T-cell (primary cell): ENCODE measurements at regions not wholly inside any gene's neighbourhood (a gene's known extent, or its start where the extent isn't known, plus 50 kb on each side); places are given as distances from the start of the nearest gene placed in this dataset.

Experiments used
- ATAC-seq, 4 experiments: fragments of 200-7000 bp in 3 of 4; fragments of 150-1000 bp in 1 of 4; cut with Tn5 transposase; replicated peaks in 1 of 4; 1 replicate in 3 of 4; 2 replicates in 1 of 4; pipeline ENCODE4 v1.10.0; 2021; ENCODE audit warnings: moderate library complexity in 3 of 4, mild to moderate bottlenecking in 2 of 4, moderate number of reproducible peaks in 1 of 4
- CTCF ChIA-PET, 2 donors: fragments of 300-600 bp; sonication (Branson Sonifier 250); formaldehyde crosslinking; loops; one replicate each; lab custom pipeline; 2022; ENCODE audit warnings: antibody characterized with exemption in 2 of 2; lab: Charles Lee
- POLR2A ChIA-PET, 2 donors: fragments of 300-600 bp; sonication (Branson Sonifier 250); formaldehyde crosslinking; loops; one replicate each; lab custom pipeline; 2022; ENCODE audit warnings: antibody characterized with exemption in 2 of 2; lab: Charles Lee
- DNase-seq, 35 experiments: peaks; one replicate each; pipeline versions ENCODE4 v3.0.0 to v3.0.0-alpha.2; 2013 to 2023
- H3K27ac ChIP-seq: one replicate; pipeline ENCODE4 v1.5.1; 2013; ENCODE audit warnings: low read length
- H3K27me3 ChIP-seq, 2 experiments: replicated peaks in 1 of 2; 1 replicate in 1 of 2; 2 replicates in 1 of 2; pipeline versions ENCODE4 v1.6.1 to v1.7.0; 2013; ENCODE audit warnings: low read length in 1 of 2, mixed read lengths in 1 of 2; ENCODE audit not compliant: control insufficient read depth in 2 of 2, insufficient read depth in 2 of 2; ENCODE audit errors: extremely low read depth in 1 of 2
- H3K36me3 ChIP-seq, 2 donors: 1 replicate in 1 of 2; 2 replicates in 1 of 2; pipeline versions ENCODE4 v1.6.1 to v1.7.0; 2013; ENCODE audit warnings: low read length in 1 of 2; ENCODE audit not compliant: control insufficient read depth in 2 of 2, insufficient read depth in 1 of 2; ENCODE audit errors: extremely low read depth in 1 of 2
- H3K4me1 ChIP-seq, 2 experiments: 1 replicate in 1 of 2; 2 replicates in 1 of 2; pipeline versions ENCODE4 v1.6.1 to v1.7.0; 2013; ENCODE audit warnings: low read length in 2 of 2, mixed read lengths in 1 of 2; ENCODE audit not compliant: insufficient read depth in 2 of 2, control insufficient read depth in 1 of 2; ENCODE audit errors: extremely low read depth in 1 of 2
- H3K4me3 ChIP-seq, 2 donors: 1 replicate in 1 of 2; 2 replicates in 1 of 2; pipeline versions ENCODE4 v1.5.1 to v1.7.0; 2013; ENCODE audit warnings: mild to moderate bottlenecking in 2 of 2, low read length in 1 of 2, moderate library complexity in 1 of 2; ENCODE audit not compliant: control insufficient read depth in 1 of 2; ENCODE audit errors: extremely low read depth in 1 of 2
- H3K9me3 ChIP-seq: 2 replicates; pipeline ENCODE4 v1.7.0; 2013
- H3K27ac Mint-ChIP-seq, 2 donors: one replicate each; pipeline ENCODE4 v1.8.0; 2020 to 2021; ENCODE audit warnings: mild to moderate bottlenecking in 2 of 2, mixed read lengths in 2 of 2
- H3K27me3 Mint-ChIP-seq, 2 donors: one replicate each; pipeline ENCODE4 v1.8.0; 2021 to 2022; ENCODE audit warnings: mixed read lengths in 2 of 2
- H3K36me3 Mint-ChIP-seq: one replicate; pipeline ENCODE4 v1.8.0; 2021; ENCODE audit warnings: mixed read lengths
- H3K4me1 Mint-ChIP-seq, 3 donors: one replicate each; pipeline ENCODE4 v1.8.0; 2020 to 2022; ENCODE audit warnings: mixed read lengths in 3 of 3, mild to moderate bottlenecking in 1 of 3
- H3K4me3 Mint-ChIP-seq, 3 donors: one replicate each; pipeline ENCODE4 v1.8.0; 2020 to 2022; ENCODE audit warnings: mild to moderate bottlenecking in 3 of 3, mixed read lengths in 3 of 3, moderate library complexity in 3 of 3
- H3K9me3 Mint-ChIP-seq, 3 donors: one replicate each; pipeline ENCODE4 v1.8.0; 2020 to 2022; ENCODE audit warnings: mixed read lengths in 3 of 3
- WGBS: methylation state at CpG from one replicate; pipeline ENCODE4 v1.1.5; 2013; ENCODE audit warnings: missing lambda C conversion rate; ENCODE audit not compliant: insufficient coverage; 5-methylcytosine and 5-hydroxymethylcytosine counted together

- no peaks in the 10 kb centered on the region for H3K4me1 ChIP-seq
- H3K36me3 Mint-ChIP-seq = no peaks in the 10 kb centered on the region
- no peak overlapping the region for H3K4me3 ChIP-seq
- ATAC-seq = no peak
- CTCF ChIA-PET = interaction anchor here in 1 of 2 donors (0.6 kb wide), 1 partner anchor 165 kb away, joined by 3 read pairs; no protein-coding TSS in a partner anchor
- no peaks in the 10 kb centered on the region for H3K27me3 ChIP-seq
- POLR2A ChIA-PET = no interaction called here
- H3K27ac Mint-ChIP-seq = no peak overlapping the region
- H3K27ac ChIP-seq = no peak overlapping the region
- H3K9me3 ChIP-seq = no peaks in the 10 kb centered on the region
- DNase-seq = no peak
- no peaks in the 10 kb centered on the region for H3K36me3 ChIP-seq
- no peak overlapping the region for H3K4me3 Mint-ChIP-seq
- no peaks in the 10 kb centered on the region for H3K4me1 Mint-ChIP-seq
- WGBS = no CpG with 5 or more reads among the region's 1 CpG
- no peaks in the 10 kb centered on the region for H3K27me3 Mint-ChIP-seq
- peaks cover 0 to 8% (median 4%) of the 10 kb centered on the region in 3 donors for H3K9me3 Mint-ChIP-seq
Measured at GRCh38 chr17:71296005-71296404, 824.8 kb upstream of the SOX9 start.

GRCh38 chr17:71301063-71301462, 819.8 kb upstream of the SOX9 start:
- Histone ChIP-seq H3K27ac (no peak overlapping the region), H3K4me1 (no peaks in the 10 kb centered on the region), H3K27me3 (no peaks in the 10 kb centered on the region), H3K9me3 (no peaks in the 10 kb centered on the region), H3K36me3 (no peaks in the 10 kb centered on the region), H3K4me3 (no peak overlapping the region)
- Mint-ChIP-seq H3K27me3 (no peaks in the 10 kb centered on the region), H3K9me3 (peaks cover 10 to 19% (median 14%) of the 10 kb centered on the region in 3 donors), H3K36me3 (no peaks in the 10 kb centered on the region), H3K4me3 (no peak overlapping the region), H3K4me1 (no peaks in the 10 kb centered on the region), H3K27ac (no peak overlapping the region)
- POLR2A ChIA-PET = no interaction called here
- no peak for ATAC-seq
- no peak for DNase-seq
- CTCF ChIA-PET = no interaction called here

GRCh38 chr17:71302721-71303549, 817.9 kb upstream of the SOX9 start:
- H3K4me1 ChIP-seq = no peaks in the 10 kb centered on the region
- DNase-seq (no peak), ATAC-seq (no peak)
- H3K4me3 Mint-ChIP-seq = no peak overlapping the region
- no peaks in the 10 kb centered on the region for H3K27me3 Mint-ChIP-seq
- H3K9me3 ChIP-seq = no peaks in the 10 kb centered on the region
- H3K27ac ChIP-seq = no peak overlapping the region
- WGBS = 100% methylated on average over 2 of the region's 9 CpGs
- POLR2A ChIA-PET = no interaction called here
- CTCF ChIA-PET = no interaction called here
- H3K4me3 ChIP-seq = no peak overlapping the region
- peaks cover 19 to 28% (median 19%) of the 10 kb centered on the region in 3 donors for H3K9me3 Mint-ChIP-seq
- H3K4me1 Mint-ChIP-seq = no peaks in the 10 kb centered on the region
- H3K36me3 Mint-ChIP-seq = no peaks in the 10 kb centered on the region
- H3K27ac Mint-ChIP-seq = no peak overlapping the region
- H3K36me3 ChIP-seq = no peaks in the 10 kb centered on the region
- H3K27me3 ChIP-seq = no peaks in the 10 kb centered on the region

- no peaks in the 10 kb centered on the region for H3K4me1 ChIP-seq
- no peaks in the 10 kb centered on the region for H3K36me3 ChIP-seq
- no peaks in the 10 kb centered on the region for H3K27me3 Mint-ChIP-seq
- H3K9me3 ChIP-seq = no peaks in the 10 kb centered on the region
- CTCF ChIA-PET = no interaction called here
- H3K27ac ChIP-seq = no peak overlapping the region
- DNase-seq (no peak), ATAC-seq (no peak)
- no peak overlapping the region for H3K4me3 Mint-ChIP-seq
- H3K4me3 ChIP-seq = no peak overlapping the region
- 79% methylated on average over 3 of the region's 5 CpGs for WGBS
- no peaks in the 10 kb centered on the region for H3K36me3 Mint-ChIP-seq
- H3K27me3 ChIP-seq = no peaks in the 10 kb centered on the region
- H3K4me1 Mint-ChIP-seq = no peaks in the 10 kb centered on the region
- no peak overlapping the region for H3K27ac Mint-ChIP-seq
- H3K9me3 Mint-ChIP-seq = peaks cover 22 to 33% (median 23%) of the 10 kb centered on the region in 3 donors
- POLR2A ChIA-PET = no interaction called here
Measured at GRCh38 chr17:71304498-71305158, 816.2 kb upstream of the SOX9 start.

- no peak overlapping the region for H3K4me3 ChIP-seq
- no peaks in the 10 kb centered on the region for H3K9me3 ChIP-seq
- H3K4me1 ChIP-seq = no peaks in the 10 kb centered on the region
- no peak overlapping the region for H3K27ac ChIP-seq
- no peaks in the 10 kb centered on the region for H3K4me1 Mint-ChIP-seq
- peaks cover 4 to 12% (median 9%) of the 10 kb centered on the region in 3 donors for H3K9me3 Mint-ChIP-seq
- no peaks in the 10 kb centered on the region for H3K27me3 ChIP-seq
- no peak for DNase-seq
- no peak overlapping the region for H3K4me3 Mint-ChIP-seq
- POLR2A ChIA-PET = no interaction called here
- ATAC-seq = no peak
- no peaks in the 10 kb centered on the region for H3K36me3 ChIP-seq
- H3K27ac Mint-ChIP-seq = no peak overlapping the region
- no CpG with 5 or more reads among the region's 3 CpGs for WGBS
- no peaks in the 10 kb centered on the region for H3K27me3 Mint-ChIP-seq
- CTCF ChIA-PET = interaction anchor here in 1 of 2 donors (0.6 kb wide), 1 partner anchor 796 kb away, joined by 9 read pairs; no protein-coding TSS in a partner anchor
- no peaks in the 10 kb centered on the region for H3K36me3 Mint-ChIP-seq
Measured at GRCh38 chr17:71313866-71314265, 807.0 kb upstream of the SOX9 start.

- no peak overlapping the region for H3K27ac ChIP-seq
- no peaks in the 10 kb centered on the region for H3K9me3 ChIP-seq
- H3K4me3 ChIP-seq = no peak overlapping the region
- ChIA-PET POLR2A (no interaction called here), CTCF (no interaction called here)
- ATAC-seq = no peak
- H3K27me3 Mint-ChIP-seq = no peaks in the 10 kb centered on the region
- H3K4me1 ChIP-seq = no peaks in the 10 kb centered on the region
- 40% methylated on average over 1 of the region's 3 CpGs for WGBS
- H3K4me1 Mint-ChIP-seq = no peaks in the 10 kb centered on the region
- no peaks in the 10 kb centered on the region for H3K36me3 Mint-ChIP-seq
- no peaks in the 10 kb centered on the region for H3K36me3 ChIP-seq
- no peak overlapping the region for H3K27ac Mint-ChIP-seq
- H3K27me3 ChIP-seq = no peaks in the 10 kb centered on the region
- H3K9me3 Mint-ChIP-seq = peaks cover 4 to 7% (median 6%) of the 10 kb centered on the region in 3 donors
- no peak overlapping the region for H3K4me3 Mint-ChIP-seq
- DNase-seq = no peak
Measured at GRCh38 chr17:71315568-71315967, 805.3 kb upstream of the SOX9 start.
